GM21423 (cell line): ENCODE measurements at regions not wholly inside any gene's neighbourhood (a gene's known extent, or its start where the extent isn't known, plus 50 kb on each side); places are given as distances from the start of the nearest gene placed in this dataset.
"Not testable (repeated sequence)": the region's sequence is repeated elsewhere in the genome, so short reads cannot be mapped to it uniquely, and the experiment has no call there.

Experiments used
- ATAC-seq: cut with Tn5 transposase; IDR thresholded peaks from one replicate; pipeline ENCODE4 v1.9.1; 2021; ENCODE audit warnings: mild to moderate bottlenecking, moderate library complexity; ENCODE audit not compliant: unreplicated experiment

- ATAC-seq: no peak
Observed at GRCh38 chr1:238672262-238672661, 714.1 kb upstream of the CHRM3 start.

- no peak for ATAC-seq
Observed at GRCh38 chr1:238664139-238664538, 722.2 kb upstream of the CHRM3 start.

- no peak for ATAC-seq
Observed at GRCh38 chr1:238660849-238661248, 725.5 kb upstream of the CHRM3 start.

GRCh38 chr1:238658763-238659162 lies 727.6 kb upstream of the CHRM3 start:
- ATAC-seq: no peak

GRCh38 chr1:238653693-238654321 lies 732.6 kb upstream of the CHRM3 start:
- no peak for ATAC-seq

- no peak for ATAC-seq
Observed at GRCh38 chr1:238652346-238652968, 733.9 kb upstream of the CHRM3 start.

- no peak for ATAC-seq
Observed at GRCh38 chr1:238649200-238649599, 737.2 kb upstream of the CHRM3 start.

- ATAC-seq: no peak
Observed at GRCh38 chr1:238648751-238649150, 737.6 kb upstream of the CHRM3 start.

- ATAC-seq: no peak
Observed at GRCh38 chr1:238648296-238648695, 738.1 kb upstream of the CHRM3 start.

- ATAC-seq: no peak
Observed at GRCh38 chr1:238647877-238648276, 738.5 kb upstream of the CHRM3 start.

GRCh38 chr1:238642231-238642630 lies 744.1 kb upstream of the CHRM3 start:
- no peak for ATAC-seq

- no peak for ATAC-seq
Observed at GRCh38 chr1:238639861-238640260, 746.5 kb upstream of the CHRM3 start.

GRCh38 chr1:238628110-238628509 lies 737.4 kb upstream of the ZP4 start:
- ATAC-seq: no peak

- ATAC-seq: no peak
Observed at GRCh38 chr1:238624776-238625175, 734.1 kb upstream of the ZP4 start.

- no peak for ATAC-seq
Observed at GRCh38 chr1:238621405-238621804, 730.7 kb upstream of the ZP4 start.

GRCh38 chr1:238619652-238620051 lies 728.9 kb upstream of the ZP4 start:
- ATAC-seq: no peak

GRCh38 chr1:238611406-238611805 lies 720.7 kb upstream of the ZP4 start:
- no peak for ATAC-seq

- ATAC-seq: no peak
Observed at GRCh38 chr1:238608144-238608543, 717.4 kb upstream of the ZP4 start.

GRCh38 chr1:238606896-238607295 lies 716.2 kb upstream of the ZP4 start:
- ATAC-seq: no peak

- ATAC-seq: no peak
Observed at GRCh38 chr1:238606457-238606856, 715.7 kb upstream of the ZP4 start.

- ATAC-seq: no peak
Observed at GRCh38 chr1:238604357-238604756, 713.6 kb upstream of the ZP4 start.

GRCh38 chr1:238601604-238602003 lies 710.9 kb upstream of the ZP4 start:
- not testable (repeated sequence) for ATAC-seq

- ATAC-seq: no peak
Observed at GRCh38 chr1:238596703-238597102, 706.0 kb upstream of the ZP4 start.
